HepG2 (cell line): ENCODE measurements at regions not wholly inside any gene's neighbourhood (a gene's known extent, or its start where the extent isn't known, plus 50 kb on each side); places are given as distances from the start of the nearest gene placed in this dataset.

ENCODE experiments used
- ASH2L ChIP-seq: fragments of 300-600, 200-600 bp; sonication (generic); IDR thresholded peaks from 2 replicates; pipeline ENCODE4 v1.7.0; 2017; ENCODE audit warnings: low read depth, mild to moderate bottlenecking, moderate library complexity, mixed read lengths, low read length; ENCODE audit not compliant: insufficient read length
- ATF7-NPFF ChIP-seq: sonication (generic); formaldehyde crosslinking; IDR thresholded peaks from 2 replicates; pipeline ENCODE4 v1.8.1; 2023; ENCODE audit warnings: mild to moderate bottlenecking, low read depth, missing genetic modification reagents, moderate library complexity
- MYNN ChIP-seq: sonication (generic); formaldehyde crosslinking; IDR thresholded peaks from 2 replicates; pipeline ENCODE4 v1.4.0; 2020; ENCODE audit warnings: mild to moderate bottlenecking, low read depth, missing genetic modification reagents
- POLR2A ChIP-seq, 2 experiments: IDR thresholded peaks; 2 replicates each; pipeline ENCODE4 v1.6.1; 2011; ENCODE audit warnings: low read depth in 2 of 2, low read length in 2 of 2, mild to moderate bottlenecking in 1 of 2, moderate library complexity in 1 of 2; ENCODE audit not compliant: insufficient read depth in 1 of 2
- ZNF10 ChIP-seq: sonication (generic); formaldehyde crosslinking; IDR thresholded peaks from 2 replicates; pipeline ENCODE4 v1.4.0; 2020; ENCODE audit warnings: mild to moderate bottlenecking, low read depth, missing genetic modification reagents, borderline replicate concordance
- ZNF431 ChIP-seq: sonication (generic); formaldehyde crosslinking; IDR thresholded peaks from 2 replicates; pipeline ENCODE4 v1.9.0; 2022; ENCODE audit warnings: missing genetic modification reagents, low read depth, mild to moderate bottlenecking, borderline replicate concordance
- ZNF879 ChIP-seq: sonication (generic); formaldehyde crosslinking; IDR thresholded peaks from 2 replicates; pipeline ENCODE4 v1.8.1; 2023; ENCODE audit warnings: missing genetic modification reagents
- TF ChIP-seq, protein P1 (sequence below): sonication (generic); formaldehyde crosslinking; IDR thresholded peaks from 2 replicates; pipeline ENCODE4 v1.5.1; 2020; ENCODE audit warnings: mild to moderate bottlenecking, missing genetic modification reagents, moderate library complexity

DNA sequence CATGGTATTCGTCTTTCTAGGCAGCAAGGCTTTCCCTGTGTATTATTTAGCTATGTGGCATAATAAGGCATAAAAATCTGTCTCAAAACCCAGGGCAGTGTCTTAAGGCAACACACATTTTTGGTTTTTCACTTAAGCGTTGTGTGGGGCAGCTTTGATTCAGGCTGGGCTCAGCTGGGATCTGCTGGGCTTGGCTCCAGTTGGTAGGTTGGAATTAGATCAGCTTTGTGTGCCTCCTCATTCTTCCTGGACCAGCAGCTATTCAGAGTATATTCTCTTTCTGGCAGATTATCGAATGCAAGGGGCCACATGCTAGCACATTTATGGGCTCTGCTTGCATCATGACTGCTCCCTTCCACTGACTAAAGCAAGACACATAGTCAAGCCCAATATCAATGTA, 487.9 kb downstream of the RFPL4B start:
- TF ChIP-seq, protein P1, sequence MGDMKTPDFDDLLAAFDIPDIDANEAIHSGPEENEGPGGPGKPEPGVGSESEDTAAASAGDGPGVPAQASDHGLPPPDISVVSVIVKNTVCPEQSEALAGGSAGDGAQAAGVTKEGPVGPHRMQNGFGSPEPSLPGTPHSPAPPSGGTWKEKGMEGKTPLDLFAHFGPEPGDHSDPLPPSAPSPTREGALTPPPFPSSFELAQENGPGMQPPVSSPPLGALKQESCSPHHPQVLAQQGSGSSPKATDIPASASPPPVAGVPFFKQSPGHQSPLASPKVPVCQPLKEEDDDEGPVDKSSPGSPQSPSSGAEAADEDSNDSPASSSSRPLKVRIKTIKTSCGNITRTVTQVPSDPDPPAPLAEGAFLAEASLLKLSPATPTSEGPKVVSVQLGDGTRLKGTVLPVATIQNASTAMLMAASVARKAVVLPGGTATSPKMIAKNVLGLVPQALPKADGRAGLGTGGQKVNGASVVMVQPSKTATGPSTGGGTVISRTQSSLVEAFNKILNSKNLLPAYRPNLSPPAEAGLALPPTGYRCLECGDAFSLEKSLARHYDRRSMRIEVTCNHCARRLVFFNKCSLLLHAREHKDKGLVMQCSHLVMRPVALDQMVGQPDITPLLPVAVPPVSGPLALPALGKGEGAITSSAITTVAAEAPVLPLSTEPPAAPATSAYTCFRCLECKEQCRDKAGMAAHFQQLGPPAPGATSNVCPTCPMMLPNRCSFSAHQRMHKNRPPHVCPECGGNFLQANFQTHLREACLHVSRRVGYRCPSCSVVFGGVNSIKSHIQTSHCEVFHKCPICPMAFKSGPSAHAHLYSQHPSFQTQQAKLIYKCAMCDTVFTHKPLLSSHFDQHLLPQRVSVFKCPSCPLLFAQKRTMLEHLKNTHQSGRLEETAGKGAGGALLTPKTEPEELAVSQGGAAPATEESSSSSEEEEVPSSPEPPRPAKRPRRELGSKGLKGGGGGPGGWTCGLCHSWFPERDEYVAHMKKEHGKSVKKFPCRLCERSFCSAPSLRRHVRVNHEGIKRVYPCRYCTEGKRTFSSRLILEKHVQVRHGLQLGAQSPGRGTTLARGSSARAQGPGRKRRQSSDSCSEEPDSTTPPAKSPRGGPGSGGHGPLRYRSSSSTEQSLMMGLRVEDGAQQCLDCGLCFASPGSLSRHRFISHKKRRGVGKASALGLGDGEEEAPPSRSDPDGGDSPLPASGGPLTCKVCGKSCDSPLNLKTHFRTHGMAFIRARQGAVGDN, result no peak
- TF ChIP-seq ZNF10, result no peak
- TF ChIP-seq POLR2A (IDR thresholded peaks at IDR 0.05; ENCODE audit: insufficient read depth in 1 of 2, low read depth in 2 of 2, low read length in 2 of 2), result no peak
- TF ChIP-seq ASH2L, result no peak
- TF ChIP-seq MYNN (CRISPR knock-in tag), result no peak
- TF ChIP-seq ZNF431 (CRISPR knock-in tag), result no peak
- TF ChIP-seq ATF7-NPFF (CRISPR knock-in tag), result no peak
- no peak for TF ChIP-seq ZNF879 (CRISPR knock-in tag)
